DND-41 (cell line): ENCODE measurements at regions not wholly inside any gene's neighbourhood (a gene's known extent, or its start where the extent isn't known, plus 50 kb on each side); places are given as distances from the start of the nearest gene placed in this dataset.

ENCODE experiments used
- CTCF ChIP-seq: IDR thresholded peaks from 2 replicates; pipeline ENCODE4 v1.5.1; 2012; ENCODE audit warnings: borderline replicate concordance, low read length, moderate library complexity, mild to moderate bottlenecking; ENCODE audit not compliant: poor library complexity, severe bottlenecking; ENCODE audit errors: extremely low read depth
- EZH2 ChIP-seq: IDR thresholded peaks from 3 replicates; pipeline ENCODE4 v1.6.1; 2012; ENCODE audit warnings: borderline replicate concordance, low read depth, mild to moderate bottlenecking, moderate library complexity, low read length, inconsistent platforms; ENCODE audit not compliant: severe bottlenecking

- TF ChIP-seq EZH2: no peak
- no peak for TF ChIP-seq CTCF
These were observed 868.1 kb upstream of the ID2 start for GRCh38 chr2:7813541-7814292.
